ENCODE measurements at regions not wholly inside any gene's neighbourhood (a gene's known extent, or its start where the extent isn't known, plus 50 kb on each side); places are given as distances from the start of the nearest gene placed in this dataset.

GRCh38 chr10:84654671-84655070, 326.3 kb downstream of the CCSER2 start:
- TF ChIP-seq CTCF (IDR thresholded peaks at IDR 0.05) (no peak), POLR2A (IDR thresholded peaks at IDR 0.05) (no peak)

Data from lower leg skin (tissue), 3 donors.